Body of pancreas (tissue), 4 donors: ENCODE measurements at regions not wholly inside any gene's neighbourhood (a gene's known extent, or its start where the extent isn't known, plus 50 kb on each side); places are given as distances from the start of the nearest gene placed in this dataset.

Experiments used
- CTCF ChIP-seq, 7 experiments: fragments of 450-650 bp in 4 of 7; fragments of 200-600 bp in 3 of 7; sonication (generic) in 3 of 7; IDR thresholded peaks; one replicate each; pipeline ENCODE4 v1.5.1; 2016 to 2019; ENCODE audit warnings: antibody characterized with exemption in 7 of 7
- POLR2A ChIP-seq, 3 donors: fragments of 450-650 bp; IDR thresholded peaks; one replicate each; pipeline ENCODE4 v1.6.1; 2016; ENCODE audit warnings: antibody characterized with exemption in 3 of 3, mild to moderate bottlenecking in 2 of 3

DNA sequence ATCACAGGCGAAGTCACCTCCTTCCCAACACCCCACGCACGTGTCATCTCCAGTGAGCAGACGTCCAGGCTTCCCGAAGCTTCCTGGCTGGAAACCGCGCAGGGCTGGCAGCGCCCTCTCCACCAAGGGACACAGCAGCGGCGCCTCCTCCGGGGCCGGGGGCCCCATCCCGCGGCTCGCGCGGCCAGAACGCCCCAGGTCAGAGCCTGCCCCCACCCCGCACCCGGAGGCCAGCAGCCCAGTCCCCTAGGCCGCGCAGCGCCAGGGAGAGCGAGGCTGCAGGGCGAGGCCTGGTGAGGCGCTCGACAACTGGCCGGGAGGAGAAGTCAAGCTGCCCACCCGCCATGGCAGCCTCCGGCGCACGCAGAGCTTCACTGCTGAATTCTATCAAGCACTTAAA lies 247.0 kb downstream of the SEMA3D start:
- no peak for TF ChIP-seq CTCF (IDR thresholded peaks at IDR 0.05)
- no peak for TF ChIP-seq POLR2A (IDR thresholded peaks at IDR 0.05)
